Adrenal gland (tissue), 5 donors: ENCODE measurements at regions not wholly inside any gene's neighbourhood (a gene's known extent, or its start where the extent isn't known, plus 50 kb on each side); places are given as distances from the start of the nearest gene placed in this dataset.

ENCODE experiments used
- CTCF ChIP-seq, 6 experiments: fragments of 450-650 bp in 4 of 6; fragments of 200-600 bp in 2 of 6; sonication (generic) in 1 of 6; IDR thresholded peaks; 1 replicate in 5 of 6; 2 replicates in 1 of 6; pipeline versions ENCODE4 v1.5.1 to v1.8.0; 2016 to 2021; ENCODE audit warnings: antibody characterized with exemption in 6 of 6, mild to moderate bottlenecking in 2 of 6, moderate library complexity in 1 of 6
- POLR2A ChIP-seq, 2 donors: fragments of 450-650 bp; IDR thresholded peaks; one replicate each; pipeline ENCODE4 v1.6.1; 2017; ENCODE audit warnings: antibody characterized with exemption in 2 of 2, mild to moderate bottlenecking in 2 of 2, moderate library complexity in 1 of 2
- donor health status: DM: no; HTN: no; CAD: no.

- TF ChIP-seq CTCF (IDR thresholded peaks at IDR 0.05) (no peak), POLR2A (IDR thresholded peaks at IDR 0.05) (no peak)
Measured at GRCh38 chr2:13791019-13791547, 841.4 kb upstream of the LRATD1 start.
